Myocyte (in vitro differentiated cells): ENCODE measurements at regions not wholly inside any gene's neighbourhood (a gene's known extent, or its start where the extent isn't known, plus 50 kb on each side); places are given as distances from the start of the nearest gene placed in this dataset.

ENCODE experiments used
- DNase-seq: peaks from one replicate; pipeline ENCODE4 v3.0.0-alpha.2; 2012; ENCODE audit warnings: low read depth

DNA sequence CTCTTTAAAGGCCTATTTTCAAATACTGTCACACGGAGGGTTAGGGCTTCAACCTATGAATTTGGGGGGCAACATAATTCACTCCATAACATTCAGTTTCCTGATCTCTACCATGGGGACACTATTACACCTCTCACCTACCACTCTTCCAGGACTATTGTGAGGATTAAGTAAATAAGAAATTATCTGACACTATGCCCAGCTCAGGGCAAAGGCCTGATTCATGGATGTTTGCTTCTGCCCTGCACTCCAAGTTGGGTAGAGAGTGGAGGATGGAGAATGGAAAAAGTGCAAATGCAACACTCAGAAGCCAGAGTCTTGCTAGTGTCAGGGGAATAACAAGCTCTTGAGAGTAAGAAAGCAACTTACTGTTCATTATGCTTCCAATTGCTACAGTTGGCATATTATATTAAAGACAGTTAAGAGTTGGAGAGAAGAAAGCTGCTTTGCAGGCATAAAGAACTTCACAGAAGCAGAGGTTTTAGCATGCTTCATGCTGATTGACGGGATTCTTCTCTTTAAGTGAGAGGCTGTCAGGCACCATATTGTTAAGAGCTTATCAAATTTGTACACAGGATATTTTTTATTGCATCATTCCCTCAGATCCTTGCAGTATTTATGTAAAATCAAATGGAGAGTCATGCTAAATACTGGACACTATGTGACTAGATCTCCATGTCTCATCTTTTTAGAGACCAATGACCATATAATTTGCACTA, 375.3 kb downstream of the VPS13C start:
- no peak for DNase-seq

DNA sequence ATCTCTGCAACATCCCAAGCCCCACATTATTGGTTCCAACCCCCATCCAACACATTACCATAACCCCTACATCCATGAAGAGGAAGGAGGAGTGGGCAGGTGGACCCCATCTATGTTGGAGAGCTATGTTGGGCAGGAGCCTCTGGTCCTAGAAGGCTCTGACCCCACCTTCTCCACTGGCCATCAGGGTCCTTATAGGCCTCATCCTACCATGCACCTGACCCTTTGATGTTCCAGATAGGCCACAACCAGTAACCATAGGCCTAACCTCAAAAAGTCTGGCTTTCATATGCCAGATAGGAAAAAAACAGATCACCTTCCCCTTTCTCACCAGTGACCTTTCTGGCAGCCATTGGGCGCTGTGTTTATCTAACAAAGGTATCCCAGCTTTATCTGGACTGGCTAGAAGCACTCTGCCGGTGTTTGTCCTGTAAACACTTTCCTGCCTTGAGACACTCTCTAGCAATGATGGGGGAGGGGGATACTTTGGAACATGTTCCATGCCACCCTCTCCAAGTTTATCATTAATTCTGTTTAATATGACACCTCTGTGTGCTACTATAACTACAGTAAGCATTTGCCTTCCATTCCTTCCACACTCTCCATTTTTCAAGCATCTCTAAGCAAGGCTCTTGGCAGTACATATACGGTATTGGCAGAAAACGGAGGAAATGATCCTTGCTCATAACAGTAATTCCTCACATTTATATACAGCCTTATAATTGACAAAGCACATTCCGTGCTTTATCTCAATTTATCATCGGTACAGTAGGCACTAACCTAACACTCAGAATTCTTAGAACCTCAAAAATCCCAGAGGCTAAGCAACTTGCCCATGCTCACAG, 377.1 kb downstream of the VPS13C start:
- DNase-seq, result no peak

DNA sequence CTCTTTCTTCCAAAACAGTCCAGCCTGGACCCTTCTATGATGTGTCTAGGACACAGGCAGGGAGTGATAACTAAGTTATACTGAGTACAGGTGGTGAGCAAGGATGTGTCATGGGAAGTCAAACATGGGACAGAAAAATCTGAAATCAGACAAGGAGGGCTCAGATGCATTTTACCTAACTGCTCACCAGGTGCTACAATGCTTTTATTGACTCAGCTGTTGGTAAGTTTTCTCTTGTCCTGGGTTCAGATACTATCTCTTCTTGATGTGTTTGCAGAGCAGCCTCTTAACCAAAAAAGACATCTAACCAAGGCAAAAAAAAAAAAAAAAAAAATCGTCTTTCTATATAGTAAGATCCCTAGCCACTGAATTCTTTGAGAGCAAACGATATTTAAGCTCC, 378.6 kb downstream of the VPS13C start:
- no peak for DNase-seq

DNA sequence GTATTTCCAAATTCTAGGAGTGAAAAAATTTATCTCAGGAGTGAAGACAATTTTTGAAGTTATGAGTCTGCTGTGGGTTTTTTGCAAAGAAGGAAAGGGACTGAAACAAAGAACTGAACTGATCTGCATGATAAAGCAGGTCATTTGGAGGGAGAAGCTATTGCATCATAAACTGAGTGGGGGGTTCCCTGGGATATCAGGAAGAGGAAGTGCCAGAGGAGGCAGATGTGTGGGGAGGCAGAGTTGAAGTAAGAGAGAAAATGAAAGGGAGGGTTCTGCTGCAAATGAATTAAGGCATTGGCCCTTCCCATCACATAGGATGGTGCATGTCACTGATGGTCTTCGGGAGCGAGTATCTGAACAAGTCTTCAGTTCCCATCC, 379.2 kb downstream of the VPS13C start:
- no peak for DNase-seq

DNA sequence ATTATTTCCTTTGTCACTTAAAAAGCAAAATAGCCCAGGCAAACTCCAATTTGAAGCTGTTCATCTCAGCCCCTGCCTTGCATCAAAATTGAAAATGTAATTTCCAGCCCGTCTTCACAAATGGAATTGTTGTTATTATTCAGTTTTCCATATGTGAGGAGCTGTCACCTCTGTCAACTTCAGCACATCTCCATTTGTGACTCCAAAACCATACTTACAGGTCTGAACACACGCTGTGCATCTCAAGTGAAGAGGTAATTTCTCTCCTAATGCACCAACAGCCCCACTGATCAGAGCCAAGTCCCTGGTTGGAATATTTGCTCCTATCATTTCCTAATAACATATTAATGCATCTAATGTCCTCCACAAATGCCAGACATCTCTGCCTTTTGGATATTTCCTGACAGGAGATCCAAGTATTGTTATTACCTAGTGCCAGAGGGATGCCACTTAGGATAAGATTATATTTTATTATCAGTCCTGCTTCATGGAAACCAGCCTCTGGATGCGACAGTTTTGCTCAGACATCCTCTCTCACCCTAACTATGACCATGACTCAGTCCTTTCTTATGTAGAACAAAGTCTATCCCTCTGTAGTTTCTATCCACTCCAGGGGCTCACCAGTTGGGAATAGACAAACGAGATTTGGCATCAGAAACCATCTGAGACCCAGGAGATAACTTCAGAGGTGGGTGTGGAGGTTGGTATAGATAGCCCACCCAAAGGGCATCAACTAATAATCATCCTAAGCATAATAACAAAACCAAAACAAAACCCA, 379.8 kb downstream of the VPS13C start:
- no peak for DNase-seq

DNA sequence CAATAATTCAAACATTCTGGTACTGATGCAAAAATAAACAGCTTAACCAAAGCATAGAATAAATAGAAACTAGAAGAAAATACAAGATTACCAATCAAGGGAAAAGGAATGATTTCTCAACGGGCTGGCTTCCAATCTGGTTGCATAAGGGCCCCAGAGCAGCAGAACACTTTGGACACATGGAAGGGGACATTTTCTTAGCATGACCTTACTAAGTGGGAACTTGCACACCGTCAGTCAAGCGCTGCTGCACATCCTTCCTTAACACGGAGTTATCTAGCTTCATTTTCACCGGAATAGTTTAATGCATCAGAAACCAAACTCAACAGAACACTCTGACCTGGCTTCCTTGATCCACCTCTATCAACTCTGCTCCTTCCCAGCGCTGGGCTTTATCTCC, 388.5 kb downstream of the VPS13C start:
- DNase-seq, result no peak

DNA sequence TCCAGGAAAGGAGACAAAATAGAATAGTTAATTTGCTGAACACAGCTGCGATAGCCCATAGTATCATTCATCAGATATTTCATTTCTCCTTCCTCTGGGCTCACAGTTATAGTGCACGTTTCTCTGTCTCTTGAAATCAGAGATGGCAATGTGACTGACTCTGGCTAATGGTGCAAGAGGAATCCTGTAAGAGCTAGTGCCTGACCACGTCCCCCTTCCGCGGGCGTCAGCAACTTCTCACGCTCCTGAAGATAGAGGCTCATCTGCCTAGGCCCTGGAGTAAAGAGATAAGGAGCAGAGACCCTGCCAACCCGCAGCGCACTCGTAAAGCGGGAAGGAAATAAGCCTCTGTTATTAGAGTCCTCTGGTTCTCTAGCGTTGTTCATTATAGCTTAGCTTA, 391.8 kb downstream of the VPS13C start:
- no peak for DNase-seq

DNA sequence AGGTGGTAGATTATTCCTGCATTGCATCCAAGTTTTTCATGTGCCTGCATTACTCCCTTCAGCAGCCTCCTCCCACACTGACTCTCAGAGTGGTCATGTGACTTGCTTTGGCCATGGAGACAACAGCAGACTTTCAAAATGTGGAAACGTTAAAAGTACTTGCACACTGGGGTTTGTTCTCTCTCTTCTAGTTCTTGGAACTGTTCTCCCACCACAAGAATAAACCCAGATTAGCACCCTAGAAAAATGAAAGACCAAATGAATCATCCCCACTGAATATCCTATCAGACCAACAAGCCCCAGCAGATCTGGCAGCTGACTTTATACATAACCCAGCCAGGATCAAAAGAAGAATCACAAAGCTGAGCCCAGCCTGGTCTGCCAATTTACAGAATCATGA, 398.5 kb downstream of the VPS13C start:
- DNase-seq, result no peak

DNA sequence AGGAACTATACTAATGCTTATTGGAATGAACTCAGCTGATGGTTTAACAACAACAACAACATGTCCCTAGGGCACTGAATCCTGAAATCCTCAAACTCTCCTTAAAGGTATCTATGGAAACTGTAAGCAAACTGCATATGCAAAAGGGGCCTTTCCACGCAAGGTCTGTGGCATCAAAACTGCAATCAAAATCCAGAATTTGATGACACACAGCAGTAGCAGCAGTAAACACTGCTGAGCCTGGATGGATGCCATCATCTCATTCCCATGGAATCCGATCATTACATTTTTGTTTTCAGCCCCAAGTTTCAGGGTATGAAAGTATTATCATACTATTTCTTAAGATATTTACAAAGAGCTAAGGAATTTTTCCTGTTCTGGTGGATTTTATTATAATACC, 399.7 kb downstream of the VPS13C start:
- DNase-seq, result peak; percentile 3

DNA sequence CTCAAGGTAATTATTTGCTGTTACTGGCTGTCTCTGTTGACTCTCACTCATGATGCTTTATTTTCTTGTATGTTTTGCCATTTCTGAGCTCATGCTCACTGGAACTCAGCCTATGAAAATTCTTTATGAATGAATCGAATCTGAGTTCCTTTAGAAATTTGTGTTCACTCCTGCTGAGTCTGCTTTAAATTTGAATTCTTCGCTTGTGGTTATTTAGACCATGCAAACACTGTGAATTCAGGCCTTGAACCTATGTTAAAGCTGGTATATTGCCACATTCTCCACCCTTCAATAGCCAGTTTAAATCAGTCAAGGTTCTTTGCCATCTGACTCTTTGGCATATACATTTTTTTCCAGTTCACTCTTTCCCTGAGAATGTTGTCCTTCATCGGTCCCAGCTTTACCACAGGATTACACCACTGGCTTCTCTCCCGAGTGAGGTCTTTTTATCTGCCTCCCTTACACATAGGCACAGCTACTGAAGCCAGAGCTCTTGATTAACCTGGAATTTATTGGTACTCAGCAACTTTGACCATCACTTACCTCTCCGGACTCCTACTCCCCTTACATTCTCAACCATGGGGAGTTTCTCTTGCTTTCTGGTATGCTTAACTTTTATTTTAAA, 400.6 kb downstream of the VPS13C start:
- no peak for DNase-seq

DNA sequence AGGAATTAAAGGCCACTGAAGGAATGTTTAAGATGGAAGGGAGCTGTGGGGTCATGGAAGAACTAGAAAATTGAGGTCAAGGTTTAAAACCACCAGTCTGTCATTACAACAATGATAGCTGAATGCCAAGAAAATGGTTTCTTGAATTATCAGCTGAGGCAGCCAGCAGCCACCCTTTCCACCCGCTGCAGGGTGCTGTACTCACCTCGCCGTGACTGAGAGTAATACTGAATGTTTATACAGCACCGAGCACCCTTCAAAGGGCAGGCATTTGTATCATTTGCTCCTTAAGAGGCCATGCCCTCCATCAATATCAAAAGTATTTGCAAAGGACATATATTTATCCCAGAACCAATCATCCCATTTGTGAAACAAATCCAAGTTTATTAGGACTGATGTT, 402.8 kb downstream of the VPS13C start:
- no peak for DNase-seq

DNA sequence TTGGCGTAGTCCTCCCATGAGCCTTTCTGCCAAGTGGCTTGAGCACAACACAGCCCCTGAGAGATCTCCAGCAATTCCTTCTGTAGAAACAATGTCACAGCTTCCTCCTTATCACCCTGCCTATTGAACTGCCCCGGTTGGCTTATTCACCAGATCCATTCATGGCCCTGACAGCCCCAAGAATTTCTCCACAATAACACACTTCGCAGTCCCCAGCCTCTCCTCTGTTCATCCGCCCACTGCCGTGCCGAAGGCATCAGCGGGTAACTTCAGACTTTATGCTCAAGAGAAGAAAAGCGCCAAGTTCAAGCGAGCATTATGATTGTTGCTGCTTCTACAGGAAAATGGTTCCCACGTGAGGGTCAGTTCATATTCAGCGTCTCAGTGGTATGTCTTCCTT, 403.9 kb downstream of the VPS13C start:
- no peak for DNase-seq

DNA sequence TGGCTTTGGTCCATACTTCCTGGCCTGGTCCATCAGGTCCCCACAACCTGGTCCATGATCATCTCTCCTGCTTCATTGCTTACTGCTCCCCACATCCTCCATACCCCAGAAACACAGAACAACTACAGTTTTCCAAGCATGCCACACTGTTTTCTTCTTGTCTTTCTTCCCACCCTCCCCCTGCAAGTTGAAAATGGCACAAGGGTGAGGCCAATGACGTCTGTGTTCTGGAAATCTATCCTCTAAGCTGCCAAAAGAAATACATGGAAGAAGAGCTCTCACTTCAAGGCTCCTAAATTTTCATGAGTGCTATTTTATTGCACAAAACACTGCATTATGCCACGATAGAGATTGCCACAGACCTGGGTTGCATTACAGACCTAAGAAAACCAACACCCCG, 404.4 kb downstream of the VPS13C start:
- no peak for DNase-seq

DNA sequence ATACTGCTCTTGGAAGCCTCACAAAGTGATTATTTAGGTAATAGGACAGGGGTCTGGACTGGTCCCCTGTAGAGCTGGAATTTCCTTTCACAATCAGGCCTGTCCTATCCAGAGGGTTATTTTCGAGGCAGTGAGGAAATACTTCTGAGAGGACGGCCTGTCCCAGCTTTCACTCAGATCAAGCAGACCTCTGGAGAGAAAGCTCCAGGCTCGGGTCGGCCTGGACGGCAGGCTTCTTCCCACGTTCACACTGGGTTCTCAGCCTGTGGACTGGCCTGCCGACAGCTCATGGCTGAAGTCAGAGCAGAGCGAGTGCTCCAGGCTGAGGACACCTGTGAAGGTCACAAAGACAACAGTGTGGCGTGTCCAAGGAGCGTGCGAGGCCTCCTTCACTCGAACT, 405.3 kb downstream of the VPS13C start:
- no peak for DNase-seq

DNA sequence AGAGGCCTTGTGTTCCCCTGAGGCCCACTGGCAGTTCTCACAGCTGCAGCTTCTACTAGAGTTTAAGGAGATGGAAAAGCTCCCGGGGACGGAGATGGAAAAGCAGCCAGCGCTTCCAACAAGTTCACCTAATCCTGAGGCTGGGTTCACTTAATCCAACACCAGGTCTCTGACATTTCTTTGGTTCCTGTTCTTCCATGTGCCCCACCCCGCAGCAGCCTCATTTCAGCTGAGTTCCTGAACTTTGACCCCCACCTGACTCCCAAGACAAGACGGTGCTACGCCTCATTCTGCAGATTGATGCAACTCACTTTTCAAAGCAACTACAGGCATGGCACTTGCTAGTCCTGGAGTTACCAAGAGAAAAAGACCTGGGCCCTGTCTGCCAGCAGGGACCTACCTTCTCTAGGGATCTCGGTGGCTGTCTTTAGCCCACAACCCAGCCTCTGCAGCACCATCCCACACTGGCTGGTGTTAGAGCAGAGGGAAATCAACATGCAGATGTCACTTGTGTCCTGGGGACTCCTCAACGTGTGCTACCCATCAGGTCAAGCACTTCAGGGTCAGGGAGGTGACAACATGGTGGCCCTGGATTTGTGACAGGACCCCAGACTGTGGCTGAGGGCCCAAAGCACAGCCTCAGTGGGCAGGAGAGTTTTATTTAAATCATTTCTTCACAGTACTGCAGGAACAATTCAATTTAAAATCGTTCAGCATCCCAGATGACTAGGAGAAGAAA, 406.1 kb downstream of the VPS13C start:
- DNase-seq, result no peak

DNA sequence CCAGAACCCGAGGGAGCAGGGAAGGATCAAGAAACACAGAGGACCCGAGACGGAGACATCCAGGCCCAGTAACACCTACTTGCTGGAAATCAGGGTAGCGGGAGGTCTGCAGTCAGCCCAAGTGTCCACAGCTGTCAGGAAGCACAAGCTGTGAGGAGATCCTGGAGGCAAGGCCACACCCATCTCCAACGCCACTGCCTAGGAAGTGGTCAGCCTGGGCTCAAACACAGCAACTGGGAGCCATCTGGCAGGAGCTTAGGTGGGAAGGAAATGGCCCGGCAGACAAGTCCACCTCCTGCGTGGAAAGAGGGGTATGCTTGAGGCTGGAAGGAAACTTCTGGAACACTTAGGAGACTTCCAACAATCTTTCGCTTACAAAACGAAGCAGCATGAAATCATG, 407.1 kb downstream of the VPS13C start:
- peak; percentile 41 for DNase-seq

DNA sequence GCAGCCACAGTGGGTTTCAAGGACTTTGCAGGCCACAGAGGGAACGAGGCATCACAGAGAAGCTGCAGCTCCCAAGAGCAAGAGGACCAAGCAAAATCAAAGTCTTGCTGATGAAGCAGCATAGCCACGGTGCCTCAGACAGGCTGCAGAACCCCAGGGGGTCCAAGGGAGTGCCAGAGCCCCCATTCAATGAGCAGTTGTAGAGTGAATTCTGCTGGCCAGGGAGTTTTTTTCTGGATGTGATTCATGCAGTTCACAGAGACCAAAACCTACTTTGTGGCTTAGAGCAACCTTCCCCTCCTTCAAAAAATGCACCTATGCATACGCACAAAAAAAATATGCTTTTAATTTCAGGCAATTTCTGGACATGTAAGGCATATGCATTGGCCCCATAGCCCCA, 409.0 kb downstream of the VPS13C start:
- no peak for DNase-seq

DNA sequence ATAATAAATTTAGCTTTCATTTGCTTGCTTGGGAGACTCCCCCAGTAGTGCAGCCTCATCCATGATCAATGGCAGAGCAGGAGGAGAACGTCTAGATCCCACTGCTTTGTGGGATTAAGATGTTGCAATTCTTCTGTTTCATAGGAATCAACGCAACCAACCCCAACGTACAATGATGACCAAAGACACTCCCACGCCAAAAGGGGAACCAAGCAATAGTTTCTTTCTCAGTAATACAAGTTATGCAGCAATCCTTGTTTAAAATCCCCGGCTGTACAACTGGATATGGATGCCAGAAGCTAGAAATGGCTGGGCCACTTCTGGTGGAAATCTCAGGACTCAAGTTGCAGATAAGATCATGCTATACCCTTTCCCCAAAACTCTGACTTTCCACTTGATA, 411.2 kb downstream of the VPS13C start:
- no peak for DNase-seq

DNA sequence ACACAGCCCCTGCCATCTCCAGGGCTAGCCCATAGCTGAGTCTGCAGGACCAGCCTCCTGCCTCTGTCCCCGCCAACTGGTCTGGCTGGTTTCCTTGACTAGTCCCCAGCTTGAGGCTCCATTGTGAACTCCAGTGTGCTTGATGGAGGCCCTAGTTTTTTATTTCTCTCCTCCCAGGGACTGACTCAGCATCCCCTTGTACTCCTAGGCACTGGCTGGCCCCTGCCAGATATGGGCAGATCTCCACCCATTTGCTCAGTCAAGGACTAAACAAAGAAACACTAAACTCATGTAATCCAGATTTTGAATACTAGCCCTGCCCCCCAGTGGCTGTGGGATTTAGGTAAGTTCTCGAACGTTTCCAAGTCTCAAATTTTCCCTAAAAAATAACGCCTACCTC, 415.4 kb upstream of the RORA start:
- DNase-seq, result no peak

DNA sequence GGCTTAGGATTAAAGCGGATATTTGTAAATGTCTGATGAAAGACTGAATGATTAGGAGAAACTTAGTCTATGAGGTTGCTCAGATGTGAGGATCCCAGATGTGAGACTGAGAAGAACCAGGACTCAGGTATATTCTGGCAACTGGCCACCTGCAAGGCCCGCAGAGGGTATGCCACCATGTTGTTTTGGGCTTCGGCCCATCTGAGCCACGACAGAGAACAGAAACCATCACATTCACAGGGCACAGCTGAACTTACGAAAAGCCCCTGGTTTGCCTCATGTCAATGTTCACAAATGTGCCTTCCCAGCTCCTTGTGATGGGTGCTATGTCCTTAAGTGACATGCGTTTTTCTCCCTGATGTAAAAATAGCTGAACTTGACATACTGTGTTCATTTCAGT, 412.5 kb upstream of the RORA start:
- no peak for DNase-seq

DNA sequence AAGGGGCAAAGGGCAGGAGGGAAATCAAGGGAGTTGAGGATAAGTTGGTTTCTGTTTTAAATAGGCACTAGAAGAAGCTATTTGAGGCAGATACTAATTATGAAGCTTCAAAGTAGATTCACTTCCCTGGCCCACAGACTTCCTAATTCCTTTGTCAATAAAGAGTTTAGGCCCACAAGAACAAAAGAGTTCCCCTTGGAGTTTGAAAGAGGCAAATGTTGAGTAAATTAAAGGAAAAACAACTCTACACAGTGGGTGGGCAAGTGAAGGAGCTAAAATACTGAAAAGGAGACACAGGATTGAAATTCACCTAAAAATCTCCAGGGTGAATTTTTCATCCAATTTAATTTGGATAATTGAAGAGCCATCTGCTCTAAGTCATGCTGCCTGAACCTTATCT, 411.7 kb upstream of the RORA start:
- no peak for DNase-seq
